Skeletal muscle cell (primary cell): ENCODE measurements at regions not wholly inside any gene's neighbourhood (a gene's known extent, or its start where the extent isn't known, plus 50 kb on each side); places are given as distances from the start of the nearest gene placed in this dataset.
"Not testable (repeated sequence)": the region's sequence is repeated elsewhere in the genome, so short reads cannot be mapped to it uniquely, and the experiment has no call there.

Source experiments
- DNase-seq: peaks from one replicate; pipeline ENCODE4 v3.0.0-alpha.2; 2010; ENCODE audit warnings: low read depth
- H3K4me3 ChIP-seq: 2 replicates; pipeline ENCODE4 v1.5.1; 2011; ENCODE audit warnings: low read depth, mild to moderate bottlenecking, control low read depth, low read length, moderate library complexity

DNA sequence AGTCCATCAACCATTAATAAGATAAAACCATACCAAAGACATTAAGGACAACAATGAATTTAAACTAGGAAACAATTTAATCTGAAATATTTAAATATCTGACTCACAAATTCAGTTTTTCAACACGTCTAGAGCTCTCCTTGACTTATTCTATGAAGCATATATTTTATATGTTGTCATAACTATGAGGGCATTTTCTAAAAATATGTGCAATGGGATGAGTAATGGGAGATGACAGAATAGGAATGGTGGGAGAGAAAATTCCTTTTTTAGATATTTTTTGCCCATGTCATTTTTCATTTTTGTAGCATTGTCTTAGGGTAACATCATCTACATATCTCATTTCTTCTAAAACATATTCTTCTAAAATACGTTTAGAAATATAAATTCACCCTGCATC, 79.2 kb upstream of the CDH2 start:
- no peak for DNase-seq
- H3K4me3 ChIP-seq: no peak overlapping the region

DNA sequence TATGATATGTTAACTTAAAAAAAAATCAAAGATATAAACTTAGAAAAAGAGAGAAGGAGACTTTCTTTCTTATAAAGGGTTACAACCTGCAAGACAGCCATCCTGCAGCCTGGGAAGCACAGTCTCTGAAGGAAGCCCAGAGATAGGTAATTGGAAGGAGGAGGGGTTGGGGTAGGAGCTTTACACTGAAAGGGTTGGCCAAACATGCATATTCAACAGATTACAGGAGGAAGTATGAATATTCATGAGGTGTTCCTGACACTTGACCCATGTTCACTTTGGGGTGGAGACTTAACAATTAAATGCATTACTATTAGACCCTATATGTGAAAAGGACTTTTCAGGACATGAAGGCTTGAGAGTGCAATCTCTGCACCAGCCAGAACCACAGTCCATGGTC, 71.7 kb upstream of the CDH2 start:
- H3K4me3 ChIP-seq: no peak overlapping the region

DNA sequence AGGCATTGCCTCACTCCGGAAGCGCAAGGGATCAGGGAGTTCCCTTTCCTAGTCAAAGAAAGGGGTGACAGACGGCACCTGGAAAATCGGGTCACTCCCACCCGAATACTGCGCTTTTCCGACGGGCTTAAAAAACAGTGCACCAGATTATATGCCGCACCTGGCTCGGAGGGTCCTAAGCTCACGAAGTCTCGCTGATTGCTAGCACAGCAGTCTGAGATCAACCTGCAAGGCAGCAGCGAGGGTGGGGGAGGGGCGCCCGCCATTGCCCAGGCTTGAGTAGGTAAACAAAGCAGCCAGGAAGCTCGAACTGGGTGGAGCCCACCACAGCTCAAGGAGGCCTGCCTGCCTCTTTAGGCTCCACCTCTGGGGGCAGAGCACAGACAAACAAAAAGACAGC, 63.7 kb upstream of the CDH2 start:
- H3K4me3 ChIP-seq: not testable (repeated sequence)

More for the DNA sequence above, 71.7 kb upstream of the CDH2 start:
- no peak for DNase-seq

DNA sequence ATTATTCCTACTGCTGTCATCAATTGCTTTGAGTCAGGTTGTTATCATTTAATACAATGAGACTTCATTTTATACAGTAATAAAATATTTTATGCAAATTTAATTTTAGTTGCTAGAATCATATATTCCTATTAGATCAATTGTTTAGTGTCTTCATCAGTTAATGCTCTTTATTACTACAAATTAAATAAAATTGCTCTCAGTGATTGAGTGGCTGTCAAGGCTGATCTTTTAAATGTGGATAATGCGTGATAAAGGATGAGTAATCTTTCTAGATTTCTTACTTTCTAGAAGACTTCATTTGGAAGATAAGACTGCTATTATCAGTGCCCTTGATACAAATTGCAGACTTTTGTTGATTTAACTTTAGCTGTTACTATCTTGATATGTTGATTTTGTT, 59.6 kb upstream of the CDH2 start:
- H3K4me3 ChIP-seq: no peak overlapping the region

More for the DNA sequence above, 63.7 kb upstream of the CDH2 start:
- DNase-seq: not testable (repeated sequence)

More for the DNA sequence above, 59.6 kb upstream of the CDH2 start:
- DNase-seq: no peak
